GM12878 (cell line): ENCODE measurements at regions not wholly inside any gene's neighbourhood (a gene's known extent, or its start where the extent isn't known, plus 50 kb on each side); places are given as distances from the start of the nearest gene placed in this dataset.

Experiments
- ATF7 ChIP-seq: fragments of 450-650 bp; IDR thresholded peaks from 2 replicates; pipeline ENCODE4 v1.6.1; 2016; ENCODE audit warnings: low read depth, mild to moderate bottlenecking
- BHLHE40 ChIP-seq, 2 experiments: fragments of 450-650 bp in 1 of 2; IDR thresholded peaks; 2 replicates each; pipeline ENCODE4 v1.6.1; 2011 to 2017; ENCODE audit warnings: low read depth in 2 of 2, borderline replicate concordance in 1 of 2, improper control_type of control experiment in 1 of 2, low read length in 1 of 2, mild to moderate bottlenecking in 1 of 2
- CHD2 ChIP-seq: IDR thresholded peaks from 2 replicates; pipeline ENCODE4 v1.6.1; 2011; ENCODE audit warnings: low read depth, low read length, improper control_type of control experiment, borderline replicate concordance
- HCFC1 ChIP-seq: fragments of 150-350 bp; IDR thresholded peaks from 2 replicates; pipeline ENCODE4 v1.6.1; 2014; ENCODE audit warnings: low read length
- HDAC6 ChIP-seq: fragments of 200-600 bp; sonication (generic); IDR thresholded peaks from one replicate; pipeline ENCODE4 v1.8.0; 2017; ENCODE audit warnings: antibody characterized with exemption; ENCODE audit not compliant: unreplicated experiment
- IKZF1 ChIP-seq: fragments of 450-650 bp; conservative IDR thresholded peaks from 2 replicates; pipeline ENCODE4 v1.6.1; 2017; ENCODE audit warnings: antibody characterized with exemption, mild to moderate bottlenecking
- LARP7 ChIP-seq: fragments of 450-650 bp; IDR thresholded peaks from 2 replicates; pipeline ENCODE4 v1.6.1; 2017; ENCODE audit warnings: mild to moderate bottlenecking
- MYB ChIP-seq: fragments of 150-350 bp; IDR thresholded peaks from 2 replicates; pipeline ENCODE4 v1.6.1; 2014; ENCODE audit warnings: mild to moderate bottlenecking, low read depth, low read length, borderline replicate concordance
- MYC ChIP-seq: IDR thresholded peaks from 2 replicates; pipeline ENCODE4 v1.6.1; 2011; ENCODE audit warnings: mild to moderate bottlenecking, low read length, moderate library complexity, inconsistent platforms; ENCODE audit not compliant: insufficient read depth, insufficient replicate concordance, insufficient read length, severe bottlenecking
- NFYB ChIP-seq: IDR thresholded peaks from 2 replicates; pipeline ENCODE4 v1.6.1; 2011; ENCODE audit warnings: low read depth, mild to moderate bottlenecking, low read length, improper control_type of control experiment, moderate library complexity; ENCODE audit not compliant: insufficient read depth
- NRF1 ChIP-seq: conservative IDR thresholded peaks from 2 replicates; pipeline ENCODE4 v1.6.1; 2011; ENCODE audit warnings: mild to moderate bottlenecking, low read depth, low read length, improper control_type of control experiment
- PAX5 ChIP-seq: IDR thresholded peaks from 2 replicates; pipeline ENCODE4 v1.6.1; 2011; ENCODE audit warnings: low read depth, low read length, borderline replicate concordance
- PKNOX1 ChIP-seq: fragments of 450-650 bp; IDR thresholded peaks from 2 replicates; pipeline ENCODE4 v1.6.1; 2016; ENCODE audit warnings: mild to moderate bottlenecking
- PML ChIP-seq: IDR thresholded peaks from 2 replicates; pipeline ENCODE4 v1.6.1; 2012; ENCODE audit warnings: low read length, inconsistent platforms
- POLR2A ChIP-seq: IDR thresholded peaks from 2 replicates; pipeline ENCODE4 v1.6.1; 2011; ENCODE audit warnings: low read depth, mild to moderate bottlenecking, low read length
- RELB ChIP-seq: fragments of 450-650 bp; IDR thresholded peaks from 2 replicates; pipeline ENCODE4 v1.6.1; 2017; ENCODE audit warnings: low read depth, mild to moderate bottlenecking, moderate library complexity
- SIN3A ChIP-seq: IDR thresholded peaks from 2 replicates; pipeline ENCODE4 v1.6.1; 2012; ENCODE audit warnings: low read depth, low read length, improper control_type of control experiment
- SMAD5 ChIP-seq: IDR thresholded peaks from 2 replicates; pipeline ENCODE4 v1.6.1; 2016; ENCODE audit warnings: antibody characterized with exemption, low read depth
- SREBF2 ChIP-seq: IDR thresholded peaks from 2 replicates; pipeline ENCODE4 v1.6.1; 2012; ENCODE audit warnings: mild to moderate bottlenecking, low read length
- ZBTB33 ChIP-seq: fragments of 450-650 bp; IDR thresholded peaks from 2 replicates; pipeline ENCODE4 v1.6.1; 2017; ENCODE audit warnings: mild to moderate bottlenecking
- TF ChIP-seq, protein P1 (sequence below): fragments of 150-350 bp; IDR thresholded peaks from 2 replicates; pipeline ENCODE4 v1.6.1; 2016; ENCODE audit warnings: low read depth, low read length
- TF ChIP-seq, protein P2 (sequence below): IDR thresholded peaks from 2 replicates; pipeline ENCODE4 v1.6.1; 2012; ENCODE audit warnings: low read depth, low read length, improper control_type of control experiment

DNA sequence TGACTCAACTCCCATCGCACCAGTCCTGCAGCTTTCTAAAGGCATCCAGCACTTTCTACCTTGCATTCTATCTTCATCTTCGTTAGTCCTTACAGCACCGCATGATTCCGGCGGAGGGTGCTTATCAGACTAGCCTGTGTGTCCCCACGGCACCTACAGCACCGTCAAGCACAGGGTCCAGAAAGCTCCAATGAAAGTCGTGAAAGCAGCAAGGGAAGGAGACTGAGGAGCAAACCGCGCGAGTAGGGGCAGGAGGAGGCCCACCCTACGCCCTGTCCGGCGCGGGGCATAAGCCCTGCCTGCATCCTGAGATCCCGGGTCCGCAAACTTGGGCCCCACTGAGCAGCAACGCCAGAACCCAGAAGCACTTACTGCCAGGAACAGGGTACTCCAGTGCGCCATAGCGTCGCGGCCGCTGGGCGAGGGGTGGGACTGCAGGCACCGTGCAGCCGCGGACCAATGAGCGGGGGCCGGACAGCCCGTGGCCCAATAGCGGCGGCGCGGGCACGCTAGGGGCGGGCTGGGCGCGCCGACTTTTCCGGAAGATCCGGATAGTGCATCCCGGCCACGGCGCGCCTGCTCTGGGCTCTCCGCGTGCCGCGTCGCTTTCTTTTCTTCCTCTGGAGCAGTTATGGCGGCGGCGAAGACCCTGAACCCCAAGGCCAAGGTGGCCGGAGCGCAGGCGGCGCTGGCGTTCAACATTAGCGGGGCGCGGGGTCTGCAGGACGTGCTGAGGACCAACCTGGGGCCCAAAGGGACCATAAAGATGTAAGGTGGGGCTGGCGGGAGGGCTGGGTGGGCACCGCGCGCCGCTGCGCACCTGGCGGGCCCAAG, 122.1 kb upstream of the VKORC1L1 start (continued):
- TF ChIP-seq, protein P1, sequence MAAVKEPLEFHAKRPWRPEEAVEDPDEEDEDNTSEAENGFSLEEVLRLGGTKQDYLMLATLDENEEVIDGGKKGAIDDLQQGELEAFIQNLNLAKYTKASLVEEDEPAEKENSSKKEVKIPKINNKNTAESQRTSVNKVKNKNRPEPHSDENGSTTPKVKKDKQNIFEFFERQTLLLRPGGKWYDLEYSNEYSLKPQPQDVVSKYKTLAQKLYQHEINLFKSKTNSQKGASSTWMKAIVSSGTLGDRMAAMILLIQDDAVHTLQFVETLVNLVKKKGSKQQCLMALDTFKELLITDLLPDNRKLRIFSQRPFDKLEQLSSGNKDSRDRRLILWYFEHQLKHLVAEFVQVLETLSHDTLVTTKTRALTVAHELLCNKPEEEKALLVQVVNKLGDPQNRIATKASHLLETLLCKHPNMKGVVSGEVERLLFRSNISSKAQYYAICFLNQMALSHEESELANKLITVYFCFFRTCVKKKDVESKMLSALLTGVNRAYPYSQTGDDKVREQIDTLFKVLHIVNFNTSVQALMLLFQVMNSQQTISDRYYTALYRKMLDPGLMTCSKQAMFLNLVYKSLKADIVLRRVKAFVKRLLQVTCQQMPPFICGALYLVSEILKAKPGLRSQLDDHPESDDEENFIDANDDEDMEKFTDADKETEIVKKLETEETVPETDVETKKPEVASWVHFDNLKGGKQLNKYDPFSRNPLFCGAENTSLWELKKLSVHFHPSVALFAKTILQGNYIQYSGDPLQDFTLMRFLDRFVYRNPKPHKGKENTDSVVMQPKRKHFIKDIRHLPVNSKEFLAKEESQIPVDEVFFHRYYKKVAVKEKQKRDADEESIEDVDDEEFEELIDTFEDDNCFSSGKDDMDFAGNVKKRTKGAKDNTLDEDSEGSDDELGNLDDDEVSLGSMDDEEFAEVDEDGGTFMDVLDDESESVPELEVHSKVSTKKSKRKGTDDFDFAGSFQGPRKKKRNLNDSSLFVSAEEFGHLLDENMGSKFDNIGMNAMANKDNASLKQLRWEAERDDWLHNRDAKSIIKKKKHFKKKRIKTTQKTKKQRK = peak; percentile 47; the same call in 1 of the 2 replicates
- TF ChIP-seq SREBF2 (no peak), PKNOX1 (peak; percentile 71), SIN3A (peak; percentile 56; the same call in 1 of the 2 replicates), ATF7 (no peak), RELB (peak; percentile 32; the same call in 1 of the 2 replicates), LARP7 (peak; percentile 35; the same call in 1 of the 2 replicates), MYC (peak; percentile 77), PML (peak; percentile 87), NRF1 (0 out of 2 replicates have a peak, but pooled peaks have one; percentile 5), MYB (no peak), PAX5 (0 out of 2 replicates have a peak, but pooled peaks have one; percentile 26), ZBTB33 (no peak), BHLHE40 (IDR thresholded peaks at IDR 0.05; ENCODE audit: borderline replicate concordance in 1 of 2, low read depth in 2 of 2, low read length in 1 of 2) (peak in 1 of 2 experiments; percentile 81; a peak in 2 of 4 replicates), CHD2 (peak; percentile 91), HDAC6 (no peak), IKZF1 (peak; percentile 79; the same call in 1 of the 2 replicates), NFYB (peak; percentile 97), SMAD5 (peak; percentile 85), POLR2A (peak; percentile 91), HCFC1 (0 out of 2 replicates have a peak, but pooled peaks have one; percentile 32)
- TF ChIP-seq, protein P2, sequence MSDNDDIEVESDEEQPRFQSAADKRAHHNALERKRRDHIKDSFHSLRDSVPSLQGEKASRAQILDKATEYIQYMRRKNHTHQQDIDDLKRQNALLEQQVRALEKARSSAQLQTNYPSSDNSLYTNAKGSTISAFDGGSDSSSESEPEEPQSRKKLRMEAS = peak; percentile 61; the same call in 1 of the 2 replicates
